Endothelial cell of umbilical vein (primary cell): ENCODE measurements at regions not wholly inside any gene's neighbourhood (a gene's known extent, or its start where the extent isn't known, plus 50 kb on each side); places are given as distances from the start of the nearest gene placed in this dataset.

Source experiments
- EZH2 ChIP-seq: IDR thresholded peaks from 2 replicates; pipeline ENCODE4 v1.6.1; 2012; ENCODE audit warnings: borderline replicate concordance, low read depth, mild to moderate bottlenecking, moderate library complexity, low read length, inconsistent platforms; ENCODE audit not compliant: severe bottlenecking
- GATA2 ChIP-seq: IDR thresholded peaks from 2 replicates; pipeline ENCODE4 v1.7.0; 2011; ENCODE audit warnings: low read depth, mild to moderate bottlenecking, moderate library complexity, mixed read lengths, low read length; ENCODE audit not compliant: insufficient read length, insufficient read depth
- POLR2AphosphoS5 ChIP-seq: IDR thresholded peaks from 2 replicates; pipeline ENCODE4 v1.6.1; 2012; ENCODE audit warnings: low read depth, mild to moderate bottlenecking, control low read depth, low read length, moderate library complexity; ENCODE audit not compliant: insufficient read depth
- TF ChIP-seq, protein P1 (sequence below), 2 donors: IDR thresholded peaks; 1 replicate in 1 of 2; 2 replicates in 1 of 2; pipeline ENCODE4 v1.5.1; 2011; ENCODE audit warnings: low read length in 2 of 2, mild to moderate bottlenecking in 2 of 2, moderate library complexity in 2 of 2, control low read depth in 1 of 2, inconsistent platforms in 1 of 2, low read depth in 1 of 2; ENCODE audit not compliant: insufficient read depth in 1 of 2; ENCODE audit errors: extremely low read depth in 1 of 2

DNA sequence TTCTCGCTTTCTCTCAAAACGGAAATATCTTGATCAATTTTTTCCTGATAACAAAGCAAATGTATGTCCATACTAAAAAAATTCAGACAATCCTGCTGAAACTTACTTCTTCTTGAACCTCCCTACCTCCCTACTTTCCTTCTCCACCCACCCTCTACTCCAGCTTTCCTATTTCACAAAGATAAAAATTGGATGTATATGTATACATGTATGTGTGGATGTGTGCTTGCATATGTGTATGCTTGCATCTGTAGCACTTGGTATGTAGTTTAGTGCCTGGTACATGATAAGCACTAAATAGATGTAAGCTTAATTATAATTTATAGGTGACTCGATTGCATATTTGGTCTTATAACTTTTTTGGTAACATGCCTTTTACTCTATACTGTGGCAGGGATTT, 167.5 kb upstream of the ITGA4 start:
- TF ChIP-seq, protein P1, sequence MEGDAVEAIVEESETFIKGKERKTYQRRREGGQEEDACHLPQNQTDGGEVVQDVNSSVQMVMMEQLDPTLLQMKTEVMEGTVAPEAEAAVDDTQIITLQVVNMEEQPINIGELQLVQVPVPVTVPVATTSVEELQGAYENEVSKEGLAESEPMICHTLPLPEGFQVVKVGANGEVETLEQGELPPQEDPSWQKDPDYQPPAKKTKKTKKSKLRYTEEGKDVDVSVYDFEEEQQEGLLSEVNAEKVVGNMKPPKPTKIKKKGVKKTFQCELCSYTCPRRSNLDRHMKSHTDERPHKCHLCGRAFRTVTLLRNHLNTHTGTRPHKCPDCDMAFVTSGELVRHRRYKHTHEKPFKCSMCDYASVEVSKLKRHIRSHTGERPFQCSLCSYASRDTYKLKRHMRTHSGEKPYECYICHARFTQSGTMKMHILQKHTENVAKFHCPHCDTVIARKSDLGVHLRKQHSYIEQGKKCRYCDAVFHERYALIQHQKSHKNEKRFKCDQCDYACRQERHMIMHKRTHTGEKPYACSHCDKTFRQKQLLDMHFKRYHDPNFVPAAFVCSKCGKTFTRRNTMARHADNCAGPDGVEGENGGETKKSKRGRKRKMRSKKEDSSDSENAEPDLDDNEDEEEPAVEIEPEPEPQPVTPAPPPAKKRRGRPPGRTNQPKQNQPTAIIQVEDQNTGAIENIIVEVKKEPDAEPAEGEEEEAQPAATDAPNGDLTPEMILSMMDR (IDR thresholded peaks at IDR 0.05; ENCODE audit: extremely low read depth in 1 of 2, insufficient read depth in 1 of 2, low read depth in 1 of 2, low read length in 2 of 2) = no peak
- no peak for TF ChIP-seq POLR2AphosphoS5
- TF ChIP-seq GATA2 = no peak
- no peak for TF ChIP-seq EZH2
